GM23248 (cell line): ENCODE measurements at regions not wholly inside any gene's neighbourhood (a gene's known extent, or its start where the extent isn't known, plus 50 kb on each side); places are given as distances from the start of the nearest gene placed in this dataset.

Experiments used
- EZH2 ChIP-seq: fragments of 200-600 bp; sonication (generic); IDR thresholded peaks from 2 replicates; pipeline ENCODE4 v1.6.1; 2018; ENCODE audit warnings: antibody characterized with exemption, mild to moderate bottlenecking; ENCODE audit not compliant: insufficient read depth, poor library complexity, severe bottlenecking
- EZH2phosphoT487 ChIP-seq: fragments of 200-600 bp; sonication (generic); IDR thresholded peaks from 2 replicates; pipeline ENCODE4 v1.6.1; 2018; ENCODE audit warnings: antibody characterized with exemption, moderate library complexity, mild to moderate bottlenecking, low read depth; ENCODE audit not compliant: insufficient read depth

- TF ChIP-seq EZH2phosphoT487 (no peak), EZH2 (no peak)
Measured at GRCh38 chr14:62357362-62357761, 595.1 kb downstream of the SNAPC1 start.
